Endothelial cell of umbilical vein (primary cell): ENCODE measurements at regions not wholly inside any gene's neighbourhood (a gene's known extent, or its start where the extent isn't known, plus 50 kb on each side); places are given as distances from the start of the nearest gene placed in this dataset.

Source experiments
- BruUV-seq: library from RNA; stranded (reverse); fragments of 400-500 nt; replicated peaks from 2 replicates; lab custom pipeline; 2021; lab: Mats Ljungman, UMichigan
- CTCF ChIA-PET: fragments of 300-600, 350-600 bp; sonication (Branson Sonifier 250); formaldehyde crosslinking; loops from one replicate; lab custom pipeline; 2021; ENCODE audit warnings: antibody characterized with exemption, inconsistent platforms; lab: Charles Lee
- POLR2A ChIA-PET: fragments of 300-600, 350-600 bp; sonication (Branson Sonifier 250); formaldehyde crosslinking; loops from one replicate; lab custom pipeline; 2021; ENCODE audit warnings: antibody characterized with exemption, inconsistent platforms; lab: Charles Lee
- DNase-seq: peaks from one replicate; pipeline ENCODE4 v3.0.0-alpha.2; 2011; ENCODE audit warnings: low read depth, low spot score
- FAIRE-seq: peaks from 2 replicates; lab custom pipeline; 2011; peaks lifted over from hg19 to GRCh38; lab: Jason Lieb, UNC
- H2AFZ ChIP-seq: 2 replicates; pipeline ENCODE4 v1.6.0; 2012; ENCODE audit warnings: low read depth, low read length, control low read depth, inconsistent platforms
- H3K27ac ChIP-seq: 2 replicates; pipeline ENCODE4 v1.5.1; 2011; ENCODE audit warnings: low read depth, mild to moderate bottlenecking, control low read depth, low read length, moderate library complexity; ENCODE audit not compliant: insufficient read depth
- H3K27me3 ChIP-seq, 2 experiments: 2 replicates each; pipeline versions ENCODE4 v1.6.0 to v1.6.1; 2011; ENCODE audit warnings: low read length in 2 of 2, mixed read lengths in 1 of 2; ENCODE audit not compliant: control insufficient read depth in 2 of 2, insufficient read depth in 2 of 2
- H3K36me3 ChIP-seq, 2 experiments: 2 replicates in 1 of 2; 3 replicates in 1 of 2; pipeline ENCODE4 v1.5.1; 2011; ENCODE audit warnings: low read length in 2 of 2, mild to moderate bottlenecking in 1 of 2, moderate library complexity in 1 of 2; ENCODE audit not compliant: control insufficient read depth in 2 of 2, insufficient read depth in 2 of 2; ENCODE audit errors: extremely low read depth in 1 of 2
- H3K4me1 ChIP-seq: 3 replicates; pipeline ENCODE4 v1.5.1; 2011; ENCODE audit warnings: mild to moderate bottlenecking, low read length; ENCODE audit not compliant: control insufficient read depth, insufficient read depth; ENCODE audit errors: extremely low read depth
- H3K4me2 ChIP-seq: 2 replicates; pipeline ENCODE4 v1.6.1; 2011; ENCODE audit warnings: low read length, control low read depth, mixed read lengths; ENCODE audit not compliant: insufficient read depth
- H3K4me3 ChIP-seq, 3 experiments: fragments of 200-600 bp in 1 of 3; sonication (generic), shearing (Covaris generic) in 1 of 3; replicated peaks in 1 of 3; 2 replicates each; pipeline ENCODE4 v1.5.1; 2011 to 2016; ENCODE audit warnings: control low read depth in 3 of 3, low read length in 3 of 3, mild to moderate bottlenecking in 2 of 3, inconsistent platforms in 1 of 3, low read depth in 1 of 3, moderate library complexity in 1 of 3; ENCODE audit not compliant: insufficient read depth in 1 of 3
- H3K79me2 ChIP-seq: 2 replicates; pipeline ENCODE4 v1.6.0; 2012; ENCODE audit warnings: low read length, inconsistent platforms; ENCODE audit not compliant: control insufficient read depth, insufficient read depth
- H3K9ac ChIP-seq: replicated peaks from 2 replicates; pipeline ENCODE3; 2011; ENCODE audit warnings: low read length, control low read depth; ENCODE audit not compliant: insufficient read depth; ENCODE audit errors: extremely low read depth
- H3K9me1 ChIP-seq: replicated peaks from 3 replicates; pipeline ENCODE4 v1.6.0; 2011; ENCODE audit warnings: mild to moderate bottlenecking, low read length; ENCODE audit not compliant: control insufficient read depth, insufficient read depth; ENCODE audit errors: extremely low read depth
- H3K9me3 ChIP-seq: replicated peaks from 2 replicates; pipeline ENCODE4 v1.5.1; 2012; ENCODE audit warnings: low read length, inconsistent platforms; ENCODE audit not compliant: control insufficient read depth, insufficient read depth
- H4K20me1 ChIP-seq: replicated peaks from 2 replicates; pipeline ENCODE3; 2011; ENCODE audit warnings: mild to moderate bottlenecking, low read length; ENCODE audit not compliant: control insufficient read depth, insufficient read depth; ENCODE audit errors: extremely low read depth
- EZH2 ChIP-seq: IDR thresholded peaks from 2 replicates; pipeline ENCODE4 v1.6.1; 2012; ENCODE audit warnings: borderline replicate concordance, low read depth, mild to moderate bottlenecking, moderate library complexity, low read length, inconsistent platforms; ENCODE audit not compliant: severe bottlenecking
- FOS ChIP-seq: IDR thresholded peaks from 2 replicates; pipeline ENCODE4 v1.6.1; 2011; ENCODE audit warnings: mild to moderate bottlenecking, low read length, moderate library complexity, borderline replicate concordance; ENCODE audit not compliant: insufficient read depth
- GATA2 ChIP-seq: IDR thresholded peaks from 2 replicates; pipeline ENCODE4 v1.7.0; 2011; ENCODE audit warnings: low read depth, mild to moderate bottlenecking, moderate library complexity, mixed read lengths, low read length; ENCODE audit not compliant: insufficient read length, insufficient read depth
- JUN ChIP-seq: IDR thresholded peaks from 2 replicates; pipeline ENCODE4 v1.6.1; 2011; ENCODE audit warnings: borderline replicate concordance, low read depth; ENCODE audit not compliant: insufficient read length, insufficient read depth
- MYC ChIP-seq: IDR thresholded peaks from one replicate; pipeline ENCODE4 v1.6.1; 2011; ENCODE audit warnings: mild to moderate bottlenecking, low read depth, low read length
- POLR2A ChIP-seq: IDR thresholded peaks from 2 replicates; pipeline ENCODE4 v1.6.1; 2012; ENCODE audit warnings: low read depth, mild to moderate bottlenecking, control low read depth, low read length
- POLR2AphosphoS5 ChIP-seq: IDR thresholded peaks from 2 replicates; pipeline ENCODE4 v1.6.1; 2012; ENCODE audit warnings: low read depth, mild to moderate bottlenecking, control low read depth, low read length, moderate library complexity; ENCODE audit not compliant: insufficient read depth
- dilution Hi-C: fragments of 300-500 bp; cut with MboI; formaldehyde crosslinking; loops from one replicate; pipeline ENCODE4 v1.15.0; 2019; ENCODE audit warnings: low sequenced_read_pairs; ENCODE audit not compliant: extremely low pct_ligation_motif_present
- intact Hi-C: fragments of 100-400 bp; cut with micrococcal nuclease; formaldehyde crosslinking; loops from one replicate; pipeline ENCODE4 v1.10.0; 2022
- TF ChIP-seq, protein P1 (sequence below), 2 donors: IDR thresholded peaks; 1 replicate in 1 of 2; 2 replicates in 1 of 2; pipeline ENCODE4 v1.5.1; 2011; ENCODE audit warnings: low read length in 2 of 2, mild to moderate bottlenecking in 2 of 2, moderate library complexity in 2 of 2, control low read depth in 1 of 2, inconsistent platforms in 1 of 2, low read depth in 1 of 2; ENCODE audit not compliant: insufficient read depth in 1 of 2; ENCODE audit errors: extremely low read depth in 1 of 2
- TF ChIP-seq, protein P2 (sequence below): IDR thresholded peaks from 2 replicates; pipeline ENCODE4 v1.6.1; 2011; ENCODE audit not compliant: insufficient read depth, insufficient read length

DNA sequence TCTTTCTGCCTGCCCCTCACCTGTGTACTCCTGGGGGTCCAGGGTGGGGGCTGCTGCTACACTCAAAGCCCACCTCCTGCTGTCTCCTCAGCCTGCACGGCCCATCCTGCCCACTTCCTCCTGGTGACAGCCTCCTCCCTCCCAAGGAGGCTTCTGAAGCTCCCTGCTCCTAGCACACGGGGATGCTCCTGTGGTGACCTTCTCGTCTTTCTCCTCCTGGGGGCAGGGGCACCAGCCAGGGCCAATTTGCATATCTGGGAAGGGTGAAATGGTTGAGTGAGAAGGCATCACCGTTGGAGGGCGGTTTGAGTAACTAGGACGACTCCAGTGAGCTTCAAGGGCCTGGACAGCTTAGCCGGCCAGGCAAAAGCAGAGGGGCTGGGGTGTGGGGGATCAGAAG, 51.9 kb upstream of the COL5A1 start:
- Histone ChIP-seq H3K4me1 (no peaks in the 10 kb centered on the region), H3K79me2 (no peaks in the 10 kb centered on the region), H3K9ac (no peak overlapping the region), H3K4me2 (no peak overlapping the region), H3K4me3 (no peak overlapping the region), H2AFZ (no peak overlapping the region), H4K20me1 (no peaks in the 10 kb centered on the region), H3K9me1 (no peaks in the 10 kb centered on the region), H3K9me3 (no peaks in the 10 kb centered on the region), H3K27me3 (no peaks in the 10 kb centered on the region), H3K27ac (no peak overlapping the region), H3K36me3 (no peaks in the 10 kb centered on the region)
- no peak for FAIRE-seq
- TF ChIP-seq JUN (no peak), EZH2 (no peak), GATA2 (no peak), FOS (no peak), POLR2A (no peak), POLR2AphosphoS5 (no peak), MYC (no peak)
- TF ChIP-seq, protein P1, sequence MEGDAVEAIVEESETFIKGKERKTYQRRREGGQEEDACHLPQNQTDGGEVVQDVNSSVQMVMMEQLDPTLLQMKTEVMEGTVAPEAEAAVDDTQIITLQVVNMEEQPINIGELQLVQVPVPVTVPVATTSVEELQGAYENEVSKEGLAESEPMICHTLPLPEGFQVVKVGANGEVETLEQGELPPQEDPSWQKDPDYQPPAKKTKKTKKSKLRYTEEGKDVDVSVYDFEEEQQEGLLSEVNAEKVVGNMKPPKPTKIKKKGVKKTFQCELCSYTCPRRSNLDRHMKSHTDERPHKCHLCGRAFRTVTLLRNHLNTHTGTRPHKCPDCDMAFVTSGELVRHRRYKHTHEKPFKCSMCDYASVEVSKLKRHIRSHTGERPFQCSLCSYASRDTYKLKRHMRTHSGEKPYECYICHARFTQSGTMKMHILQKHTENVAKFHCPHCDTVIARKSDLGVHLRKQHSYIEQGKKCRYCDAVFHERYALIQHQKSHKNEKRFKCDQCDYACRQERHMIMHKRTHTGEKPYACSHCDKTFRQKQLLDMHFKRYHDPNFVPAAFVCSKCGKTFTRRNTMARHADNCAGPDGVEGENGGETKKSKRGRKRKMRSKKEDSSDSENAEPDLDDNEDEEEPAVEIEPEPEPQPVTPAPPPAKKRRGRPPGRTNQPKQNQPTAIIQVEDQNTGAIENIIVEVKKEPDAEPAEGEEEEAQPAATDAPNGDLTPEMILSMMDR (IDR thresholded peaks at IDR 0.05; ENCODE audit: extremely low read depth in 1 of 2, insufficient read depth in 1 of 2, low read depth in 1 of 2, low read length in 2 of 2), result no peak
- TF ChIP-seq, protein P2, sequence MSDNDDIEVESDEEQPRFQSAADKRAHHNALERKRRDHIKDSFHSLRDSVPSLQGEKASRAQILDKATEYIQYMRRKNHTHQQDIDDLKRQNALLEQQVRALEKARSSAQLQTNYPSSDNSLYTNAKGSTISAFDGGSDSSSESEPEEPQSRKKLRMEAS, result no peak
- ChIA-PET CTCF (interaction anchor here (1.0 kb wide), 1 partner anchor 24 kb away, joined by 3 read pairs; no protein-coding TSS in a partner anchor), POLR2A (no interaction called here)
- dilution Hi-C loops, result no loop called here
- intact Hi-C loops, result no loop called here
- no peak for DNase-seq
- no TSS peak for BruUV-seq
